ENCODE measurements at regions not wholly inside any gene's neighbourhood (a gene's known extent, or its start where the extent isn't known, plus 50 kb on each side); places are given as distances from the start of the nearest gene placed in this dataset.

DNA sequence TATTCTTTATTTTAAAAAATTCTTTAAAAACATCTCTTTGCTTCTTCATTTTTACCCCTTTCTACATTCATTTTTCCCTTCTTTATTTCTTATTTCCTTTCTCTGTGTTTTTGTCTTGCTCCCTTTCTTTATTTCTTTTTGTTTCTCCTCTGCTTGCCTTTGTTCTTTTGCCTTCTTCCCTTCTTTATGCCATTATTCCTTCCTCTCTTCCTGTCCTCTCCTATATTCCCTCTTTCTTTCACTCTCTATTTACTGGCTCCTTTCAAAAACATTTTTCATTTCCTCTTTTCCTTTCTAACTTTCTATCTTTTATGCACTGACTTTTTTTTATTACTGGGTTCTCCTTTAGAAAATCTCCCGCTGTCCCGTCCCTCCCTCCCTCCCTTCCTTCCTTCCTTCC lies 102.2 kb downstream of the RBMX2 start (continued):
- TF ChIP-seq, protein P1, sequence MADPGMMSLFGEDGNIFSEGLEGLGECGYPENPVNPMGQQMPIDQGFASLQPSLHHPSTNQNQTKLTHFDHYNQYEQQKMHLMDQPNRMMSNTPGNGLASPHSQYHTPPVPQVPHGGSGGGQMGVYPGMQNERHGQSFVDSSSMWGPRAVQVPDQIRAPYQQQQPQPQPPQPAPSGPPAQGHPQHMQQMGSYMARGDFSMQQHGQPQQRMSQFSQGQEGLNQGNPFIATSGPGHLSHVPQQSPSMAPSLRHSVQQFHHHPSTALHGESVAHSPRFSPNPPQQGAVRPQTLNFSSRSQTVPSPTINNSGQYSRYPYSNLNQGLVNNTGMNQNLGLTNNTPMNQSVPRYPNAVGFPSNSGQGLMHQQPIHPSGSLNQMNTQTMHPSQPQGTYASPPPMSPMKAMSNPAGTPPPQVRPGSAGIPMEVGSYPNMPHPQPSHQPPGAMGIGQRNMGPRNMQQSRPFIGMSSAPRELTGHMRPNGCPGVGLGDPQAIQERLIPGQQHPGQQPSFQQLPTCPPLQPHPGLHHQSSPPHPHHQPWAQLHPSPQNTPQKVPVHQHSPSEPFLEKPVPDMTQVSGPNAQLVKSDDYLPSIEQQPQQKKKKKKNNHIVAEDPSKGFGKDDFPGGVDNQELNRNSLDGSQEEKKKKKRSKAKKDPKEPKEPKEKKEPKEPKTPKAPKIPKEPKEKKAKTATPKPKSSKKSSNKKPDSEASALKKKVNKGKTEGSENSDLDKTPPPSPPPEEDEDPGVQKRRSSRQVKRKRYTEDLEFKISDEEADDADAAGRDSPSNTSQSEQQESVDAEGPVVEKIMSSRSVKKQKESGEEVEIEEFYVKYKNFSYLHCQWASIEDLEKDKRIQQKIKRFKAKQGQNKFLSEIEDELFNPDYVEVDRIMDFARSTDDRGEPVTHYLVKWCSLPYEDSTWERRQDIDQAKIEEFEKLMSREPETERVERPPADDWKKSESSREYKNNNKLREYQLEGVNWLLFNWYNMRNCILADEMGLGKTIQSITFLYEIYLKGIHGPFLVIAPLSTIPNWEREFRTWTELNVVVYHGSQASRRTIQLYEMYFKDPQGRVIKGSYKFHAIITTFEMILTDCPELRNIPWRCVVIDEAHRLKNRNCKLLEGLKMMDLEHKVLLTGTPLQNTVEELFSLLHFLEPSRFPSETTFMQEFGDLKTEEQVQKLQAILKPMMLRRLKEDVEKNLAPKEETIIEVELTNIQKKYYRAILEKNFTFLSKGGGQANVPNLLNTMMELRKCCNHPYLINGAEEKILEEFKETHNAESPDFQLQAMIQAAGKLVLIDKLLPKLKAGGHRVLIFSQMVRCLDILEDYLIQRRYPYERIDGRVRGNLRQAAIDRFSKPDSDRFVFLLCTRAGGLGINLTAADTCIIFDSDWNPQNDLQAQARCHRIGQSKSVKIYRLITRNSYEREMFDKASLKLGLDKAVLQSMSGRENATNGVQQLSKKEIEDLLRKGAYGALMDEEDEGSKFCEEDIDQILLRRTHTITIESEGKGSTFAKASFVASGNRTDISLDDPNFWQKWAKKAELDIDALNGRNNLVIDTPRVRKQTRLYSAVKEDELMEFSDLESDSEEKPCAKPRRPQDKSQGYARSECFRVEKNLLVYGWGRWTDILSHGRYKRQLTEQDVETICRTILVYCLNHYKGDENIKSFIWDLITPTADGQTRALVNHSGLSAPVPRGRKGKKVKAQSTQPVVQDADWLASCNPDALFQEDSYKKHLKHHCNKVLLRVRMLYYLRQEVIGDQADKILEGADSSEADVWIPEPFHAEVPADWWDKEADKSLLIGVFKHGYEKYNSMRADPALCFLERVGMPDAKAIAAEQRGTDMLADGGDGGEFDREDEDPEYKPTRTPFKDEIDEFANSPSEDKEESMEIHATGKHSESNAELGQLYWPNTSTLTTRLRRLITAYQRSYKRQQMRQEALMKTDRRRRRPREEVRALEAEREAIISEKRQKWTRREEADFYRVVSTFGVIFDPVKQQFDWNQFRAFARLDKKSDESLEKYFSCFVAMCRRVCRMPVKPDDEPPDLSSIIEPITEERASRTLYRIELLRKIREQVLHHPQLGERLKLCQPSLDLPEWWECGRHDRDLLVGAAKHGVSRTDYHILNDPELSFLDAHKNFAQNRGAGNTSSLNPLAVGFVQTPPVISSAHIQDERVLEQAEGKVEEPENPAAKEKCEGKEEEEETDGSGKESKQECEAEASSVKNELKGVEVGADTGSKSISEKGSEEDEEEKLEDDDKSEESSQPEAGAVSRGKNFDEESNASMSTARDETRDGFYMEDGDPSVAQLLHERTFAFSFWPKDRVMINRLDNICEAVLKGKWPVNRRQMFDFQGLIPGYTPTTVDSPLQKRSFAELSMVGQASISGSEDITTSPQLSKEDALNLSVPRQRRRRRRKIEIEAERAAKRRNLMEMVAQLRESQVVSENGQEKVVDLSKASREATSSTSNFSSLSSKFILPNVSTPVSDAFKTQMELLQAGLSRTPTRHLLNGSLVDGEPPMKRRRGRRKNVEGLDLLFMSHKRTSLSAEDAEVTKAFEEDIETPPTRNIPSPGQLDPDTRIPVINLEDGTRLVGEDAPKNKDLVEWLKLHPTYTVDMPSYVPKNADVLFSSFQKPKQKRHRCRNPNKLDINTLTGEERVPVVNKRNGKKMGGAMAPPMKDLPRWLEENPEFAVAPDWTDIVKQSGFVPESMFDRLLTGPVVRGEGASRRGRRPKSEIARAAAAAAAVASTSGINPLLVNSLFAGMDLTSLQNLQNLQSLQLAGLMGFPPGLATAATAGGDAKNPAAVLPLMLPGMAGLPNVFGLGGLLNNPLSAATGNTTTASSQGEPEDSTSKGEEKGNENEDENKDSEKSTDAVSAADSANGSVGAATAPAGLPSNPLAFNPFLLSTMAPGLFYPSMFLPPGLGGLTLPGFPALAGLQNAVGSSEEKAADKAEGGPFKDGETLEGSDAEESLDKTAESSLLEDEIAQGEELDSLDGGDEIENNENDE (IDR thresholded peaks at IDR 0.05; ENCODE audit: insufficient replicate concordance, low read length) = no peak
- no peak for TF ChIP-seq CBX5 (IDR thresholded peaks at IDR 0.05; ENCODE audit: low read depth, low read length)
- no peak for TF ChIP-seq MAFK (IDR thresholded peaks at IDR 0.05; ENCODE audit: low read depth, low read length)
- no peak for TF ChIP-seq FOSL1 (IDR thresholded peaks at IDR 0.05; ENCODE audit: insufficient read depth, low read depth, low read length)
- no peak for TF ChIP-seq SUZ12 (IDR thresholded peaks at IDR 0.05; ENCODE audit: low read length)
- no peak for TF ChIP-seq NANOG (IDR thresholded peaks at IDR 0.05; ENCODE audit: insufficient read depth, low read depth, low read length, poor library complexity, severe bottlenecking)
